Nucleus accumbens (tissue), 56 donors: ENCODE measurements at regions not wholly inside any gene's neighbourhood (a gene's known extent, or its start where the extent isn't known, plus 50 kb on each side); places are given as distances from the start of the nearest gene placed in this dataset.
A peak's percentile ranks its signal among the peaks of the same experiment; 100 is the strongest.

Experiments
- DNase-seq, 56 donors: peaks; one replicate each; lab custom pipeline; 2025; lab: John Stamatoyannopoulos, UW

GRCh38 chr3:187968883-187969580 is 184.9 kb upstream of the LPP start:
- no peak for DNase-seq

- no peak for DNase-seq
Measured at GRCh38 chr3:187969581-187969950, 184.4 kb upstream of the LPP start.

- no peak for DNase-seq
Measured at GRCh38 chr3:187970106-187970505, 183.9 kb upstream of the LPP start.

- DNase-seq = no peak
Measured at GRCh38 chr3:187971629-187972028, 182.3 kb upstream of the LPP start.

GRCh38 chr3:187972454-187972853 is 181.5 kb upstream of the LPP start:
- no peak for DNase-seq

GRCh38 chr3:187973977-187974870 is 179.7 kb upstream of the LPP start:
- DNase-seq = no peak

GRCh38 chr3:187974871-187975271 is 179.1 kb upstream of the LPP start:
- DNase-seq = no peak

- DNase-seq = no peak
Measured at GRCh38 chr3:187975561-187976364, 178.2 kb upstream of the LPP start.

- no peak for DNase-seq
Measured at GRCh38 chr3:187976365-187976900, 177.5 kb upstream of the LPP start.

- DNase-seq = no peak
Measured at GRCh38 chr3:187977659-187978058, 176.3 kb upstream of the LPP start.

GRCh38 chr3:187978433-187979011 is 175.4 kb upstream of the LPP start:
- no peak for DNase-seq

- no peak for DNase-seq
Measured at GRCh38 chr3:187979564-187979963, 174.4 kb upstream of the LPP start.

GRCh38 chr3:187980861-187981260 is 173.1 kb upstream of the LPP start:
- no peak for DNase-seq

- no peak for DNase-seq
Measured at GRCh38 chr3:187982142-187982541, 171.8 kb upstream of the LPP start.

- DNase-seq = peak in 2 of 56 donors; percentile 4
Measured at GRCh38 chr3:187983484-187984124, 170.4 kb upstream of the LPP start.

GRCh38 chr3:187985647-187986046 is 168.3 kb upstream of the LPP start:
- no peak for DNase-seq

GRCh38 chr3:187986514-187986934 is 167.4 kb upstream of the LPP start:
- DNase-seq = no peak

GRCh38 chr3:187987187-187987586 is 166.8 kb upstream of the LPP start:
- DNase-seq = no peak

- DNase-seq = peak in 2 of 56 donors; percentile 5 to 13
Measured at GRCh38 chr3:187987924-187988323, 166.0 kb upstream of the LPP start.
